ENCODE measurements at regions not wholly inside any gene's neighbourhood (a gene's known extent, or its start where the extent isn't known, plus 50 kb on each side); places are given as distances from the start of the nearest gene placed in this dataset.

DNA sequence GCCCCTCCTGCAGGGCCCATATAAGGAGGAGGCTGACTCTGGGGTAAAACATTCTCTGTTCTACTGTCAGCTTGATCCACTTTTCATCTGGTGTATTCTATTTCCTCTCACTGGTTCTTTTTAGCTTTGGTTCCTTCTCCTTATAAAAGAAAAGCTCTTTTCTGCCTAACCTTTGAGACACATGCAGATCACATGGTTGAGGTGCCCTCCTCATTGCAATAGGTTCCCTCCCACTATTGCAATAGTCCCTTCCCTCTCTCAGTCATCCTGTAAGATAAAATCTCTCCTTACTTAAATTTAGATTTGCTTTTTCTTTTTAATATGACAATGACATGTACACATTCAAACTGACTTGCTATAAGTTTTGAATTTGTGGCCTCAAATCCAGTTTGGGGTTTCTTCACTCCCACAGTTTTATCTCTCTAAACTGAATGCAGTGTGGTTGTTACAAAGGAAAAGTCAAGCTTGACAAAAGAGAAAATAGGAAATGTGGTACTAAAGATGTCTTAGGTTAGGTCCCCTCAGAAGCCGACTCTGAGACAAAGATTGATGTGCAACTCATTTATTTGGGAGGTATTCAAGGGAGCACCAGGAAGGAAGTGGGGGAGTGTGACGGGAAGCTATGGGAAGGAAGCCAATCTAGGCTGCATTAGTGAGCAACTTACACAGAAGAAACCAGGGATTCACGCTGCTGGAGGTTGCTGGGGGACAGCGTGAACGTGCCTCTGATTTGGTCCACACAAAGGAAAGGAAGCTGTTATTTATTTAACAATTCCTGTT is 127.6 kb upstream of the LINC00305 start:
- no peak overlapping the region for H3K4me3 ChIP-seq (ENCODE audit: low read depth, low read length)
- no peak for DNase-seq (ENCODE audit: extremely low spot score)
- WGBS = 63% methylated on average over 5 of the region's 5 CpGs
- H3K36me3 ChIP-seq (ENCODE audit: insufficient read depth) = no peaks in the 10 kb centered on the region
- H3K4me1 ChIP-seq (ENCODE audit: insufficient read depth) = no peaks in the 10 kb centered on the region
- no peak overlapping the region for H3K27ac ChIP-seq (ENCODE audit: low read depth)

GRCh38 chr18:64275593-64276300 is 126.9 kb upstream of the LINC00305 start:
- no peak overlapping the region for H3K4me3 ChIP-seq (ENCODE audit: low read depth, low read length)
- DNase-seq (ENCODE audit: extremely low spot score) = no peak
- H3K36me3 ChIP-seq (ENCODE audit: insufficient read depth) = no peaks in the 10 kb centered on the region
- no peak overlapping the region for H3K27ac ChIP-seq (ENCODE audit: low read depth)
- H3K4me1 ChIP-seq (ENCODE audit: insufficient read depth) = no peaks in the 10 kb centered on the region
- WGBS = 54% methylated on average over 3 of the region's 3 CpGs

- no peak for DNase-seq (ENCODE audit: extremely low spot score)
- Histone ChIP-seq H3K27ac (ENCODE audit: low read depth) (no peak overlapping the region), H3K4me3 (ENCODE audit: low read depth, low read length) (no peak overlapping the region), H3K4me1 (ENCODE audit: insufficient read depth) (no peaks in the 10 kb centered on the region), H3K36me3 (ENCODE audit: insufficient read depth) (no peaks in the 10 kb centered on the region)
- WGBS = 57% methylated on average over 3 of the region's 3 CpGs
These were observed 124.8 kb upstream of the LINC00305 start for GRCh38 chr18:64273724-64274123.

- H3K27ac ChIP-seq (ENCODE audit: low read depth) = no peak overlapping the region
- DNase-seq (ENCODE audit: extremely low spot score) = no peak
- H3K4me3 ChIP-seq (ENCODE audit: low read depth, low read length) = no peak overlapping the region
- H3K36me3 ChIP-seq (ENCODE audit: insufficient read depth) = no peaks in the 10 kb centered on the region
- 83% methylated on average over 6 of the region's 6 CpGs for WGBS
- H3K4me1 ChIP-seq (ENCODE audit: insufficient read depth) = no peaks in the 10 kb centered on the region
These were observed 123.2 kb upstream of the LINC00305 start for GRCh38 chr18:64271975-64272659.

- no peak for DNase-seq (ENCODE audit: extremely low spot score)
- H3K36me3 ChIP-seq (ENCODE audit: insufficient read depth) = no peaks in the 10 kb centered on the region
- no peak overlapping the region for H3K4me3 ChIP-seq (ENCODE audit: low read depth, low read length)
- WGBS = 41% methylated on average over 4 of the region's 4 CpGs
- H3K4me1 ChIP-seq (ENCODE audit: insufficient read depth) = no peaks in the 10 kb centered on the region
- H3K27ac ChIP-seq (ENCODE audit: low read depth) = no peak overlapping the region
These were observed 122.4 kb upstream of the LINC00305 start for GRCh38 chr18:64271246-64271645.

DNA sequence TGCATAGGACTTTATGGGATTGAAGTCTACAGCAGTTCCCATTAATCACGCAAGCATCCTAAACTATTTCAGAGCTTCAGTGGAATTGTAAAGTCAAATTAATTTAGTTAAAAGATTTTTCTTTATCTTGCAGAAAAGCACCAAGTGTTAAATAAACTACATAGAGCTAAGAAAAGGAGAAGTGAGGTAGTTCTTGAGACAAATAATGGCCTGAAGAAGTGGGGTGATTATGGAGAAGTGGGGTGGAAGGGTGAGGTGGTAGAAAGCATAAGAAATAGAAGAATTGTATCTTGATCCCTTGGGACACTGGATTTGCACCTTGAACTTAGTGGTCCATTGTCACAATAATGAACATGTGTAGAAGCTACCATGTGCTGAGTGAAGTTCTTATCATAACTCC is 121.7 kb upstream of the LINC00305 start:
- no peak overlapping the region for H3K27ac ChIP-seq (ENCODE audit: low read depth)
- H3K4me1 ChIP-seq (ENCODE audit: insufficient read depth) = no peaks in the 10 kb centered on the region
- WGBS = 90% methylated on average over 1 of the region's 1 CpG
- H3K4me3 ChIP-seq (ENCODE audit: low read depth, low read length) = no peak overlapping the region
- no peak for DNase-seq (ENCODE audit: extremely low spot score)
- H3K36me3 ChIP-seq (ENCODE audit: insufficient read depth) = no peaks in the 10 kb centered on the region

GRCh38 chr18:64270121-64270520 is 121.2 kb upstream of the LINC00305 start:
- 82% methylated on average over 3 of the region's 3 CpGs for WGBS
- Histone ChIP-seq H3K36me3 (ENCODE audit: insufficient read depth) (no peaks in the 10 kb centered on the region), H3K27ac (ENCODE audit: low read depth) (no peak overlapping the region), H3K4me3 (ENCODE audit: low read depth, low read length) (no peak overlapping the region), H3K4me1 (ENCODE audit: insufficient read depth) (no peaks in the 10 kb centered on the region)
- DNase-seq (ENCODE audit: extremely low spot score) = no peak

GRCh38 chr18:64264171-64264570 is 115.3 kb upstream of the LINC00305 start:
- H3K4me3 ChIP-seq (ENCODE audit: low read depth, low read length) = no peak overlapping the region
- no peak for DNase-seq (ENCODE audit: extremely low spot score)
- no peaks in the 10 kb centered on the region for H3K36me3 ChIP-seq (ENCODE audit: insufficient read depth)
- H3K27ac ChIP-seq (ENCODE audit: low read depth) = no peak overlapping the region
- WGBS = 41% methylated on average over 2 of the region's 2 CpGs
- no peaks in the 10 kb centered on the region for H3K4me1 ChIP-seq (ENCODE audit: insufficient read depth)

- no peak overlapping the region for H3K4me3 ChIP-seq (ENCODE audit: low read depth, low read length)
- no peak overlapping the region for H3K27ac ChIP-seq (ENCODE audit: low read depth)
- DNase-seq (ENCODE audit: extremely low spot score) = no peak
- no peaks in the 10 kb centered on the region for H3K36me3 ChIP-seq (ENCODE audit: insufficient read depth)
- no peaks in the 10 kb centered on the region for H3K4me1 ChIP-seq (ENCODE audit: insufficient read depth)
- WGBS = 89% methylated on average over 2 of the region's 2 CpGs
These were observed 111.9 kb upstream of the LINC00305 start for GRCh38 chr18:64260810-64261209.

GRCh38 chr18:64259871-64260270 is 111.0 kb upstream of the LINC00305 start:
- no peaks in the 10 kb centered on the region for H3K4me1 ChIP-seq (ENCODE audit: insufficient read depth)
- no peaks in the 10 kb centered on the region for H3K36me3 ChIP-seq (ENCODE audit: insufficient read depth)
- no peak overlapping the region for H3K27ac ChIP-seq (ENCODE audit: low read depth)
- WGBS = 57% methylated on average over 4 of the region's 4 CpGs
- no peak for DNase-seq (ENCODE audit: extremely low spot score)
- no peak overlapping the region for H3K4me3 ChIP-seq (ENCODE audit: low read depth, low read length)

GRCh38 chr18:64258111-64258650 is 109.3 kb upstream of the LINC00305 start:
- Histone ChIP-seq H3K27ac (ENCODE audit: low read depth) (no peak overlapping the region), H3K4me3 (ENCODE audit: low read depth, low read length) (no peak overlapping the region), H3K4me1 (ENCODE audit: insufficient read depth) (no peaks in the 10 kb centered on the region), H3K36me3 (ENCODE audit: insufficient read depth) (no peaks in the 10 kb centered on the region)
- WGBS = 93% methylated on average over 5 of the region's 5 CpGs
- DNase-seq (ENCODE audit: extremely low spot score) = no peak

- Histone ChIP-seq H3K4me3 (ENCODE audit: low read depth, low read length) (no peak overlapping the region), H3K36me3 (ENCODE audit: insufficient read depth) (no peaks in the 10 kb centered on the region), H3K4me1 (ENCODE audit: insufficient read depth) (no peaks in the 10 kb centered on the region), H3K27ac (ENCODE audit: low read depth) (no peak overlapping the region)
- WGBS = 80% methylated on average over 2 of the region's 2 CpGs
- no peak for DNase-seq (ENCODE audit: extremely low spot score)
These were observed 105.7 kb upstream of the LINC00305 start for GRCh38 chr18:64254399-64255093.

DNA sequence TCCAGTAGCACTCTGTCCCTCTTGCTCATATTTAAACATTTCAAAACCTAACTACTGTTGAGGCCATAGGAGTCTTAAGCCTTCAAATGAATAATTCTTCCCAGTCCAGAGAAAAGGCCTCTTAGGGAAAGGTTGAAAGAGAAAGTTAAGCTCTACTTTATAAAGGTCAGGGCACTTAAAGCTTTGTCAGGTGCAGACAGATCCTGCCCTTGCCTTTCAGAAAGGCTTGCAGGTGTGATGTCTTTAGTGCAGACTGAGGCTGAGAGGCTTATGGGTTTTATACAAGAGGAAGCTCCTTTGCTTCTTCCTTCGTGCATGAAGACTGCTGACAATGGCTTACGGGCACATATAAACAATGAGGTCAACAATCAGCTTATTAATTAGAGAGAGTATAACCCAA is 105.0 kb upstream of the LINC00305 start:
- no peaks in the 10 kb centered on the region for H3K4me1 ChIP-seq (ENCODE audit: insufficient read depth)
- no peaks in the 10 kb centered on the region for H3K36me3 ChIP-seq (ENCODE audit: insufficient read depth)
- 67% methylated on average over 2 of the region's 2 CpGs for WGBS

More for the DNA sequence above, 105.0 kb upstream of the LINC00305 start:
- DNase-seq (ENCODE audit: extremely low spot score) = no peak
- Histone ChIP-seq H3K27ac (ENCODE audit: low read depth) (no peak overlapping the region), H3K4me3 (ENCODE audit: low read depth, low read length) (no peak overlapping the region)
